ENCODE measurements at regions not wholly inside any gene's neighbourhood (a gene's known extent, or its start where the extent isn't known, plus 50 kb on each side); places are given as distances from the start of the nearest gene placed in this dataset.

- TF ChIP-seq CTCF (conservative IDR thresholded peaks at IDR 0.05) = no peak
- H3K27ac ChIP-seq = no peak overlapping the region
Observed at GRCh38 chr7:124692425-124692824, 73.2 kb downstream of the GPR37 start.

- no peak overlapping the region for H3K27ac ChIP-seq
- no peak for TF ChIP-seq CTCF (conservative IDR thresholded peaks at IDR 0.05)
Observed at GRCh38 chr7:124690840-124691239, 74.8 kb downstream of the GPR37 start.

GRCh38 chr7:124689931-124690330 is 75.7 kb downstream of the GPR37 start:
- H3K27ac ChIP-seq = no peak overlapping the region
- no peak for TF ChIP-seq CTCF (conservative IDR thresholded peaks at IDR 0.05)

- H3K27ac ChIP-seq = no peak overlapping the region
- TF ChIP-seq CTCF (conservative IDR thresholded peaks at IDR 0.05) = no peak
Observed at GRCh38 chr7:124689523-124689922, 76.1 kb downstream of the GPR37 start.

- TF ChIP-seq CTCF (conservative IDR thresholded peaks at IDR 0.05) = no peak
- H3K27ac ChIP-seq = no peak overlapping the region
Observed at GRCh38 chr7:124688991-124689390, 76.6 kb downstream of the GPR37 start.

GRCh38 chr7:124686543-124687171 is 78.9 kb downstream of the GPR37 start:
- no peak overlapping the region for H3K27ac ChIP-seq
- TF ChIP-seq CTCF (conservative IDR thresholded peaks at IDR 0.05) = no peak

- H3K27ac ChIP-seq = no peak overlapping the region
- TF ChIP-seq CTCF (conservative IDR thresholded peaks at IDR 0.05) = no peak
Observed at GRCh38 chr7:124681946-124682345, 83.6 kb downstream of the GPR37 start.
